HEK293 (cell line): ENCODE measurements at regions not wholly inside any gene's neighbourhood (a gene's known extent, or its start where the extent isn't known, plus 50 kb on each side); places are given as distances from the start of the nearest gene placed in this dataset.

Source experiments
- CTCF ChIA-PET: fragments of 350-600 bp; formaldehyde crosslinking; extraction: SDS; loops from one replicate; lab custom pipeline; 2021; ENCODE audit warnings: antibody characterized with exemption; lab: Yijun Ruan, JAX
- POLR2A ChIA-PET: fragments of 300-600 bp; formaldehyde crosslinking; extraction: SDS; loops from one replicate; lab custom pipeline; 2020; ENCODE audit warnings: antibody characterized with exemption, inconsistent platforms; lab: Yijun Ruan, JAX
- H3K27ac ChIP-seq: fragments of 200-500 bp; sonication (Bioruptor generic); 2 replicates; pipeline ENCODE4 v1.5.1; 2014; ENCODE audit warnings: low read depth, low read length, control low read depth, inconsistent platforms; ENCODE audit errors: extremely low read depth
- H3K36me3 ChIP-seq, 2 experiments: fragments of 200-500 bp in 1 of 2; sonication (Bioruptor generic) in 1 of 2; 1 replicate in 1 of 2; 2 replicates in 1 of 2; pipeline ENCODE4 v1.5.1; 2014 to 2017; ENCODE audit warnings: inconsistent platforms in 2 of 2, low read length in 2 of 2; ENCODE audit not compliant: control insufficient read depth in 2 of 2, insufficient read depth in 1 of 2
- H3K4me1 ChIP-seq: fragments of 200-500 bp; sonication (Bioruptor generic); 2 replicates; pipeline ENCODE4 v1.5.1; 2014; ENCODE audit warnings: mild to moderate bottlenecking, low read length, inconsistent platforms; ENCODE audit not compliant: control insufficient read depth, insufficient read depth
- H3K4me3 ChIP-seq: 2 replicates; pipeline ENCODE4 v1.5.1; 2011; ENCODE audit warnings: low read depth, mild to moderate bottlenecking, control low read depth, low read length, moderate library complexity
- H3K9me3 ChIP-seq: fragments of 200-500 bp; sonication (Bioruptor generic); 2 replicates; pipeline ENCODE4 v1.5.1; 2014; ENCODE audit warnings: low read depth, low read length, inconsistent platforms; ENCODE audit not compliant: control insufficient read depth, insufficient read depth
- EGR2 ChIP-seq: fragments of 450-650 bp; formaldehyde crosslinking; IDR thresholded peaks from 2 replicates; pipeline ENCODE4 v1.5.1; 2016; ENCODE audit warnings: low read depth, missing biosample characterization, missing genetic modification characterization
- FEZF1 ChIP-seq: fragments of 450-650 bp; formaldehyde crosslinking; IDR thresholded peaks from 2 replicates; pipeline ENCODE4 v1.5.1; 2016; ENCODE audit warnings: missing biosample characterization, missing genetic modification characterization
- MZF1 ChIP-seq: fragments of 450-650 bp; formaldehyde crosslinking; IDR thresholded peaks from 2 replicates; pipeline ENCODE4 v1.5.1; 2017; ENCODE audit warnings: missing biosample characterization, missing genetic modification characterization, borderline replicate concordance
- PRDM1 ChIP-seq: fragments of 450-650 bp; formaldehyde crosslinking; IDR thresholded peaks from 2 replicates; pipeline ENCODE4; 2016; ENCODE audit warnings: missing biosample characterization, missing genetic modification characterization
- ZBTB48 ChIP-seq: fragments of 450-650 bp; formaldehyde crosslinking; IDR thresholded peaks from 2 replicates; pipeline ENCODE4 v1.5.1; 2016; ENCODE audit warnings: missing biosample characterization, missing genetic modification characterization
- ZFHX2 ChIP-seq: fragments of 450-650 bp; formaldehyde crosslinking; conservative IDR thresholded peaks from 2 replicates; pipeline ENCODE4 v1.5.1; 2016; ENCODE audit warnings: missing biosample characterization, missing genetic modification characterization
- ZIC2 ChIP-seq: fragments of 450-650 bp; formaldehyde crosslinking; IDR thresholded peaks from 2 replicates; pipeline ENCODE4 v1.5.1; 2016; ENCODE audit warnings: missing biosample characterization, missing genetic modification characterization
- ZNF148 ChIP-seq: fragments of 450-650 bp; formaldehyde crosslinking; IDR thresholded peaks from 2 replicates; pipeline ENCODE4 v1.5.0; 2017; ENCODE audit warnings: missing biosample characterization, missing genetic modification characterization, borderline replicate concordance
- ZNF16 ChIP-seq: fragments of 450-650 bp; formaldehyde crosslinking; IDR thresholded peaks from 2 replicates; pipeline ENCODE4 v1.5.1; 2016; ENCODE audit warnings: low read depth, missing biosample characterization, missing genetic modification characterization
- ZNF169 ChIP-seq: fragments of 450-650 bp; formaldehyde crosslinking; IDR thresholded peaks from 2 replicates; pipeline ENCODE4 v1.5.1; 2016; ENCODE audit warnings: missing biosample characterization, missing genetic modification characterization
- ZNF324 ChIP-seq: fragments of 450-650 bp; formaldehyde crosslinking; IDR thresholded peaks from 2 replicates; pipeline ENCODE4 v1.5.1; 2016; ENCODE audit warnings: missing biosample characterization, missing genetic modification characterization
- ZNF558 ChIP-seq: fragments of 450-650 bp; formaldehyde crosslinking; IDR thresholded peaks from 2 replicates; pipeline ENCODE4 v1.5.1; 2016; ENCODE audit warnings: missing biosample characterization, missing genetic modification characterization
- ZNF560 ChIP-seq: fragments of 450-650 bp; formaldehyde crosslinking; IDR thresholded peaks from 2 replicates; pipeline ENCODE4 v1.5.1; 2017; ENCODE audit warnings: missing biosample characterization, missing genetic modification characterization, borderline replicate concordance
- ZNF623 ChIP-seq: fragments of 450-650 bp; formaldehyde crosslinking; IDR thresholded peaks from 2 replicates; pipeline ENCODE4 v1.5.1; 2016; ENCODE audit warnings: missing biosample characterization, missing genetic modification characterization
- ZNF76 ChIP-seq: fragments of 450-650 bp; formaldehyde crosslinking; IDR thresholded peaks from 2 replicates; pipeline ENCODE4; 2016; ENCODE audit warnings: low read depth, missing biosample characterization, missing genetic modification characterization, borderline replicate concordance
- ZNF792 ChIP-seq: fragments of 450-650 bp; formaldehyde crosslinking; IDR thresholded peaks from 2 replicates; pipeline ENCODE4 v1.5.1; 2016; ENCODE audit warnings: missing biosample characterization, missing genetic modification characterization
- ZSCAN23 ChIP-seq: fragments of 450-650 bp; formaldehyde crosslinking; IDR thresholded peaks from 2 replicates; pipeline ENCODE4 v1.5.1; 2016; ENCODE audit warnings: missing biosample characterization, missing genetic modification characterization
- ZXDB ChIP-seq: fragments of 450-650 bp; formaldehyde crosslinking; IDR thresholded peaks from 2 replicates; pipeline ENCODE4 v1.5.1; 2016; ENCODE audit warnings: missing biosample characterization, missing genetic modification characterization
- TF ChIP-seq, protein P1 (sequence below): fragments of 450-650 bp; formaldehyde crosslinking; IDR thresholded peaks from 2 replicates; pipeline ENCODE4 v1.5.1; 2016; ENCODE audit warnings: missing biosample characterization, missing genetic modification characterization, borderline replicate concordance
- TF ChIP-seq, protein P2 (sequence below): fragments of 450-650 bp; formaldehyde crosslinking; IDR thresholded peaks from 2 replicates; pipeline ENCODE4 v1.5.1; 2016; ENCODE audit warnings: missing biosample characterization, missing genetic modification characterization, borderline replicate concordance
- TF ChIP-seq, protein P3 (sequence below): fragments of 450-650 bp; formaldehyde crosslinking; IDR thresholded peaks from 2 replicates; pipeline ENCODE4 v1.5.1; 2016; ENCODE audit warnings: missing biosample characterization, missing genetic modification characterization

DNA sequence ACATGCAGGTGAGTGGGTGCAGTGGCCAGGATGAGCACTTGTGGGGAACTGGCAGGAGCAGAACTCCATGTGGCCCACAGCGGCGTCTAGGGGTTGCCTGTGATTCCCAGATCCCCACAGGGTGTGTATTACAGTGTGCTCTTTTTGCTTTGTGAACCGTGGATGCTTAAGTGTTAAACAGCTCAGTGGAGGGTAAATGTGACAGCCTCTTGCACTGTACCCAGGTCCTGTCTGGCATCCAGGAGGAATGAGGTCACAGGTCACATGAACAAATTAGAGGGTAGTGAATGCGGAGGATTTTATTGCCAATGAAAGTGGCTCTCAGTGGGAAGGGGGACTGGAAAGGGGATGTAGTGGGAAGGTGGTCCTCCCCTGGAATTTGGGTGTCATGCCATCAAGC lies 447.8 kb downstream of the SPRY1 start:
- no peak overlapping the region for H3K4me3 ChIP-seq
- no peaks in the 10 kb centered on the region for H3K9me3 ChIP-seq
- POLR2A ChIA-PET = no interaction called here
- no peak for TF ChIP-seq ZNF76 (tag by site-specific recombination)
- TF ChIP-seq ZIC2 (tag by site-specific recombination) = peak; percentile 61
- peak; percentile 62; the same call in 1 of the 2 replicates for TF ChIP-seq MZF1
- TF ChIP-seq EGR2 (tag by site-specific recombination) = no peak
- no peak for TF ChIP-seq PRDM1 (tag by site-specific recombination)
- TF ChIP-seq ZSCAN23 (tag by site-specific recombination) = no peak
- TF ChIP-seq FEZF1 (tag by site-specific recombination) = 0 out of 2 replicates have a peak, but pooled peaks have one; percentile 11
- TF ChIP-seq ZNF169 = no peak
- TF ChIP-seq ZNF16 = no peak
- no peak for TF ChIP-seq ZNF148
- peak; percentile 43 for TF ChIP-seq ZFHX2 (tag by site-specific recombination)
- no peak for TF ChIP-seq ZNF792
- TF ChIP-seq ZNF560 (tag by site-specific recombination) = no peak
- no peak for TF ChIP-seq ZNF324 (tag by site-specific recombination)
- TF ChIP-seq, protein P1, sequence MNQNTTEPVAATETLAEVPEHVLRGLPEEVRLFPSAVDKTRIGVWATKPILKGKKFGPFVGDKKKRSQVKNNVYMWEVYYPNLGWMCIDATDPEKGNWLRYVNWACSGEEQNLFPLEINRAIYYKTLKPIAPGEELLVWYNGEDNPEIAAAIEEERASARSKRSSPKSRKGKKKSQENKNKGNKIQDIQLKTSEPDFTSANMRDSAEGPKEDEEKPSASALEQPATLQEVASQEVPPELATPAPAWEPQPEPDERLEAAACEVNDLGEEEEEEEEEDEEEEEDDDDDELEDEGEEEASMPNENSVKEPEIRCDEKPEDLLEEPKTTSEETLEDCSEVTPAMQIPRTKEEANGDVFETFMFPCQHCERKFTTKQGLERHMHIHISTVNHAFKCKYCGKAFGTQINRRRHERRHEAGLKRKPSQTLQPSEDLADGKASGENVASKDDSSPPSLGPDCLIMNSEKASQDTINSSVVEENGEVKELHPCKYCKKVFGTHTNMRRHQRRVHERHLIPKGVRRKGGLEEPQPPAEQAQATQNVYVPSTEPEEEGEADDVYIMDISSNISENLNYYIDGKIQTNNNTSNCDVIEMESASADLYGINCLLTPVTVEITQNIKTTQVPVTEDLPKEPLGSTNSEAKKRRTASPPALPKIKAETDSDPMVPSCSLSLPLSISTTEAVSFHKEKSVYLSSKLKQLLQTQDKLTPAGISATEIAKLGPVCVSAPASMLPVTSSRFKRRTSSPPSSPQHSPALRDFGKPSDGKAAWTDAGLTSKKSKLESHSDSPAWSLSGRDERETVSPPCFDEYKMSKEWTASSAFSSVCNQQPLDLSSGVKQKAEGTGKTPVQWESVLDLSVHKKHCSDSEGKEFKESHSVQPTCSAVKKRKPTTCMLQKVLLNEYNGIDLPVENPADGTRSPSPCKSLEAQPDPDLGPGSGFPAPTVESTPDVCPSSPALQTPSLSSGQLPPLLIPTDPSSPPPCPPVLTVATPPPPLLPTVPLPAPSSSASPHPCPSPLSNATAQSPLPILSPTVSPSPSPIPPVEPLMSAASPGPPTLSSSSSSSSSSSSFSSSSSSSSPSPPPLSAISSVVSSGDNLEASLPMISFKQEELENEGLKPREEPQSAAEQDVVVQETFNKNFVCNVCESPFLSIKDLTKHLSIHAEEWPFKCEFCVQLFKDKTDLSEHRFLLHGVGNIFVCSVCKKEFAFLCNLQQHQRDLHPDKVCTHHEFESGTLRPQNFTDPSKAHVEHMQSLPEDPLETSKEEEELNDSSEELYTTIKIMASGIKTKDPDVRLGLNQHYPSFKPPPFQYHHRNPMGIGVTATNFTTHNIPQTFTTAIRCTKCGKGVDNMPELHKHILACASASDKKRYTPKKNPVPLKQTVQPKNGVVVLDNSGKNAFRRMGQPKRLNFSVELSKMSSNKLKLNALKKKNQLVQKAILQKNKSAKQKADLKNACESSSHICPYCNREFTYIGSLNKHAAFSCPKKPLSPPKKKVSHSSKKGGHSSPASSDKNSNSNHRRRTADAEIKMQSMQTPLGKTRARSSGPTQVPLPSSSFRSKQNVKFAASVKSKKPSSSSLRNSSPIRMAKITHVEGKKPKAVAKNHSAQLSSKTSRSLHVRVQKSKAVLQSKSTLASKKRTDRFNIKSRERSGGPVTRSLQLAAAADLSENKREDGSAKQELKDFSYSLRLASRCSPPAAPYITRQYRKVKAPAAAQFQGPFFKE = no peak
- no peak for TF ChIP-seq ZXDB
- TF ChIP-seq, all 188 proteins: peak for 4
- Histone ChIP-seq H3K27ac (no peak overlapping the region), H3K36me3 (no peaks in the 10 kb centered on the region), H3K4me1 (no peaks in the 10 kb centered on the region; the same call in 1 of the 2 replicates)
- CTCF ChIA-PET = interaction anchor here (0.6 kb wide), 1 partner anchor 389 kb away, joined by 4 read pairs; no protein-coding TSS in a partner anchor

DNA sequence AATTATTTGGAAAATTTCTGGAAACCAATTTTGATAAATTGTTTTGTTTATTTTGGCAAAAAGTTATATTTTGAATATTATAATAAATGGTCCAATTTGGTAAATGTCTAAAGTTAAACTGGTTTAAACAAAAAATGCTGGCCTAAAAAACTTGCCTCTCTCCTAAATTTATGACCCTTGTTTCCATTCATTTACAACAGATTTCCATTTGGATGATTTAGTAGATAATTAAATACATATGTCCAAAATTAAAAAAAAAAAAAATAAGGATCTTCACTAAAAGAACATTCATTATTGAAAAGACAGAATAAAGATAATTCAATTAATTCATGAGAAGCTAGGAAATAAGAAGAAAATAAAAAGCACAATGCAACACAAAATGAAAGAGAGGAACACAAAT lies 449.5 kb downstream of the SPRY1 start:
- TF ChIP-seq ZNF623 (tag by site-specific recombination) = no peak
- TF ChIP-seq, protein P2, sequence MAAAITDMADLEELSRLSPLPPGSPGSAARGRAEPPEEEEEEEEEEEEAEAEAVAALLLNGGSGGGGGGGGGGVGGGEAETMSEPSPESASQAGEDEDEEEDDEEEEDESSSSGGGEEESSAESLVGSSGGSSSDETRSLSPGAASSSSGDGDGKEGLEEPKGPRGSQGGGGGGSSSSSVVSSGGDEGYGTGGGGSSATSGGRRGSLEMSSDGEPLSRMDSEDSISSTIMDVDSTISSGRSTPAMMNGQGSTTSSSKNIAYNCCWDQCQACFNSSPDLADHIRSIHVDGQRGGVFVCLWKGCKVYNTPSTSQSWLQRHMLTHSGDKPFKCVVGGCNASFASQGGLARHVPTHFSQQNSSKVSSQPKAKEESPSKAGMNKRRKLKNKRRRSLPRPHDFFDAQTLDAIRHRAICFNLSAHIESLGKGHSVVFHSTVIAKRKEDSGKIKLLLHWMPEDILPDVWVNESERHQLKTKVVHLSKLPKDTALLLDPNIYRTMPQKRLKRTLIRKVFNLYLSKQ = no peak
- no peak for TF ChIP-seq ZNF558 (tag by site-specific recombination)
- TF ChIP-seq, protein P3, sequence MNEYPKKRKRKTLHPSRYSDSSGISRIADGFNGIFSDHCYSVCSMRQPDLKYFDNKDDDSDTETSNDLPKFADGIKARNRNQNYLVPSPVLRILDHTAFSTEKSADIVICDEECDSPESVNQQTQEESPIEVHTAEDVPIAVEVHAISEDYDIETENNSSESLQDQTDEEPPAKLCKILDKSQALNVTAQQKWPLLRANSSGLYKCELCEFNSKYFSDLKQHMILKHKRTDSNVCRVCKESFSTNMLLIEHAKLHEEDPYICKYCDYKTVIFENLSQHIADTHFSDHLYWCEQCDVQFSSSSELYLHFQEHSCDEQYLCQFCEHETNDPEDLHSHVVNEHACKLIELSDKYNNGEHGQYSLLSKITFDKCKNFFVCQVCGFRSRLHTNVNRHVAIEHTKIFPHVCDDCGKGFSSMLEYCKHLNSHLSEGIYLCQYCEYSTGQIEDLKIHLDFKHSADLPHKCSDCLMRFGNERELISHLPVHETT (tag by site-specific recombination) = no peak
- TF ChIP-seq ZBTB48 (tag by site-specific recombination) = no peak
- no peaks in the 10 kb centered on the region for H3K9me3 ChIP-seq
- CTCF ChIA-PET = no interaction called here
- H3K27ac ChIP-seq = no peak overlapping the region
- H3K36me3 ChIP-seq = no peaks in the 10 kb centered on the region
- POLR2A ChIA-PET = no interaction called here
- H3K4me1 ChIP-seq = no peaks in the 10 kb centered on the region; the same call in 1 of the 2 replicates
- H3K4me3 ChIP-seq = no peak overlapping the region
